Fibroblast of villous mesenchyme (primary cell): ENCODE measurements at regions not wholly inside any gene's neighbourhood (a gene's known extent, or its start where the extent isn't known, plus 50 kb on each side); places are given as distances from the start of the nearest gene placed in this dataset.

ENCODE experiments used
- DNase-seq: peaks from one replicate; pipeline ENCODE4 v3.0.0-alpha.2; 2010; ENCODE audit warnings: low read depth
- H3K4me3 ChIP-seq: 2 replicates; pipeline ENCODE4 v1.5.1; 2011; ENCODE audit warnings: low read depth, mild to moderate bottlenecking, low read length
- CTCF ChIP-seq: IDR thresholded peaks from 2 replicates; pipeline ENCODE4 v1.5.1; 2012; ENCODE audit warnings: low read depth, mild to moderate bottlenecking, low read length; ENCODE audit not compliant: insufficient read depth

DNA sequence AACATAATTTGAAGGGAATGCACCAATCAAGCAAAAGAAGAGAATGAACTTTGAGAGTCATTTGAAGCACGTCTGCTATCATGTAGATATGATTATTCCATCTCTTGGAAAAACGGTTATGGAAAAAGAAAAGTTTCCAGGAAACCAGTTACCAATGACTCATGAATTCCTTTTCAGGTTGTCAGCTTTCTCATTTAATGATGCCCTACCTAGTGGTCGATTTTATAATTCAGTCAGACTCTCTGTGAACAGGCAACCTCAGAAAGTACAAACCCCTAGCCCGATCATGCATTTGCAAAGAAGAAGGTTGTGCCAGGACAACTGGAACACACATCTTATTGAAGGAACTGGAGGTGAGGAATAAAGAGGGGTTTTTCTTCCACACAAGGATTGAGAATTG is 355.1 kb upstream of the GRIA1 start:
- DNase-seq, result no peak
- no peak for TF ChIP-seq CTCF
- H3K4me3 ChIP-seq, result no peak overlapping the region

GRCh38 chr5:153136910-153137614 is 353.4 kb upstream of the GRIA1 start:
- no peak for DNase-seq
- no peak for TF ChIP-seq CTCF
- H3K4me3 ChIP-seq, result no peak overlapping the region

- DNase-seq, result peak; percentile 56
- no peak overlapping the region for H3K4me3 ChIP-seq
- TF ChIP-seq CTCF, result peak; percentile 68
Observed at GRCh38 chr5:153147891-153148623, 342.4 kb upstream of the GRIA1 start.

- no peak for TF ChIP-seq CTCF
- no peak for DNase-seq
- H3K4me3 ChIP-seq, result no peak overlapping the region
Observed at GRCh38 chr5:153148624-153148976, 341.9 kb upstream of the GRIA1 start.

- no peak for TF ChIP-seq CTCF
- DNase-seq, result no peak
- H3K4me3 ChIP-seq, result no peak overlapping the region
Observed at GRCh38 chr5:153151558-153151957, 338.9 kb upstream of the GRIA1 start.

- no peak overlapping the region for H3K4me3 ChIP-seq
- peak; percentile 60 for DNase-seq
- no peak for TF ChIP-seq CTCF
Observed at GRCh38 chr5:153153086-153153485, 337.4 kb upstream of the GRIA1 start.
